GM12892 (cell line): ENCODE measurements at regions not wholly inside any gene's neighbourhood (a gene's known extent, or its start where the extent isn't known, plus 50 kb on each side); places are given as distances from the start of the nearest gene placed in this dataset.

Experiments used
- POLR2A ChIP-seq: IDR thresholded peaks from 2 replicates; pipeline ENCODE4 v1.6.1; 2011; ENCODE audit warnings: low read depth, low read length, control low read depth
- POLR2AphosphoS5 ChIP-seq: IDR thresholded peaks from 2 replicates; pipeline ENCODE4 v1.6.1; 2011; ENCODE audit warnings: low read depth, low read length, control low read depth
- TAF1 ChIP-seq: IDR thresholded peaks from 2 replicates; pipeline ENCODE4 v1.6.1; 2011; ENCODE audit warnings: low read depth, mild to moderate bottlenecking, control low read depth, low read length, borderline replicate concordance

GRCh38 chr2:234772733-234773060 is 179.1 kb upstream of the SH3BP4 start:
- TF ChIP-seq POLR2A (no peak), TAF1 (no peak), POLR2AphosphoS5 (no peak)
